Astrocyte (in vitro differentiated cells and primary cell): ENCODE measurements at regions not wholly inside any gene's neighbourhood (a gene's known extent, or its start where the extent isn't known, plus 50 kb on each side); places are given as distances from the start of the nearest gene placed in this dataset.

Source experiments
- EZH2 ChIP-seq: IDR thresholded peaks from 2 replicates; pipeline ENCODE4 v1.6.1; 2012; ENCODE audit warnings: mild to moderate bottlenecking, low read length, inconsistent platforms; ENCODE audit not compliant: insufficient read depth
- TF ChIP-seq, protein P1 (sequence below): IDR thresholded peaks from 2 replicates; pipeline ENCODE4 v1.5.1; 2011; ENCODE audit warnings: low read depth, mild to moderate bottlenecking, inconsistent platforms, low read length, moderate library complexity; ENCODE audit not compliant: insufficient read depth

DNA sequence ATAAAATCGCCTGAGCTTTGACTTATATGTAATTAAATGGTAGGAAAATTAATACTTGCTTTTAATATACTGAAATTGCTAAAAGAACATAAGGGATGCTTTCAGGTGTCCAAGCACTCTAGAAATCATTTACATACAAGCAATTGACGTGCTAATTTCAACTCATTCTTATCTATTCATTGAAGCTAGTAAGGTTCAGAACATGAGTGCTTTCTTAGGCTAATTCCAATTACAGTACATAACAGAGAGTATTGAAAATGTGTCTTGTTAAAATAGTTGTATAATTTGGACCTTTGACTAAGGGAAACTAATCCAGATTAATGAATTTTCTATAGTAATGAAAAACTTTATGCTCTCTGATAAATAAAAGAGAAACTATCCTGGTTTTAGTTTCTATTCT is 1016.4 kb upstream of the TYRP1 start:
- TF ChIP-seq, protein P1, sequence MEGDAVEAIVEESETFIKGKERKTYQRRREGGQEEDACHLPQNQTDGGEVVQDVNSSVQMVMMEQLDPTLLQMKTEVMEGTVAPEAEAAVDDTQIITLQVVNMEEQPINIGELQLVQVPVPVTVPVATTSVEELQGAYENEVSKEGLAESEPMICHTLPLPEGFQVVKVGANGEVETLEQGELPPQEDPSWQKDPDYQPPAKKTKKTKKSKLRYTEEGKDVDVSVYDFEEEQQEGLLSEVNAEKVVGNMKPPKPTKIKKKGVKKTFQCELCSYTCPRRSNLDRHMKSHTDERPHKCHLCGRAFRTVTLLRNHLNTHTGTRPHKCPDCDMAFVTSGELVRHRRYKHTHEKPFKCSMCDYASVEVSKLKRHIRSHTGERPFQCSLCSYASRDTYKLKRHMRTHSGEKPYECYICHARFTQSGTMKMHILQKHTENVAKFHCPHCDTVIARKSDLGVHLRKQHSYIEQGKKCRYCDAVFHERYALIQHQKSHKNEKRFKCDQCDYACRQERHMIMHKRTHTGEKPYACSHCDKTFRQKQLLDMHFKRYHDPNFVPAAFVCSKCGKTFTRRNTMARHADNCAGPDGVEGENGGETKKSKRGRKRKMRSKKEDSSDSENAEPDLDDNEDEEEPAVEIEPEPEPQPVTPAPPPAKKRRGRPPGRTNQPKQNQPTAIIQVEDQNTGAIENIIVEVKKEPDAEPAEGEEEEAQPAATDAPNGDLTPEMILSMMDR = no peak
- TF ChIP-seq EZH2 = no peak
